ENCODE measurements at regions not wholly inside any gene's neighbourhood (a gene's known extent, or its start where the extent isn't known, plus 50 kb on each side); places are given as distances from the start of the nearest gene placed in this dataset.

- DNase-seq: no peak
Observed at GRCh38 chr13:78201411-78201810, 282.8 kb upstream of the EDNRB start.

GRCh38 chr13:78198821-78199220 lies 280.2 kb upstream of the EDNRB start:
- DNase-seq: no peak

GRCh38 chr13:78198419-78198818 lies 279.8 kb upstream of the EDNRB start:
- DNase-seq: no peak

GRCh38 chr13:78197231-78197630 lies 278.6 kb upstream of the EDNRB start:
- DNase-seq: no peak

- peak; percentile 29 for DNase-seq
Observed at GRCh38 chr13:78194904-78195639, 276.4 kb upstream of the EDNRB start.

GRCh38 chr13:78193846-78194245 lies 275.2 kb upstream of the EDNRB start:
- DNase-seq: peak; percentile 80

- peak; percentile 19 for DNase-seq
Observed at GRCh38 chr13:78192716-78193115, 274.1 kb upstream of the EDNRB start.

- no peak for DNase-seq
Observed at GRCh38 chr13:78190296-78190695, 271.7 kb upstream of the EDNRB start.

- no peak for DNase-seq
Observed at GRCh38 chr13:78187781-78188180, 269.1 kb upstream of the EDNRB start.

- no peak for DNase-seq
Observed at GRCh38 chr13:78185700-78186099, 267.1 kb upstream of the EDNRB start.

GRCh38 chr13:78183732-78184131 lies 265.1 kb upstream of the EDNRB start:
- DNase-seq: no peak

- DNase-seq: no peak
Observed at GRCh38 chr13:78182813-78183212, 264.2 kb upstream of the EDNRB start.

GRCh38 chr13:78177306-78177705 lies 258.7 kb upstream of the EDNRB start:
- DNase-seq: no peak

- DNase-seq: no peak
Observed at GRCh38 chr13:78176880-78177279, 258.2 kb upstream of the EDNRB start.

GRCh38 chr13:78169386-78169785 lies 250.8 kb upstream of the EDNRB start:
- no peak for DNase-seq

GRCh38 chr13:78168981-78169380 lies 250.3 kb upstream of the EDNRB start:
- no peak for DNase-seq

- no peak for DNase-seq
Observed at GRCh38 chr13:78161266-78161665, 242.6 kb upstream of the EDNRB start.

GRCh38 chr13:78160793-78161192 lies 242.2 kb upstream of the EDNRB start:
- peak; percentile 28 for DNase-seq

- DNase-seq: no peak
Observed at GRCh38 chr13:78152415-78152814, 233.8 kb upstream of the EDNRB start.

GRCh38 chr13:78147905-78148304 lies 229.3 kb upstream of the EDNRB start:
- peak; percentile 90 for DNase-seq

- no peak for DNase-seq
Observed at GRCh38 chr13:78145276-78145675, 226.6 kb upstream of the EDNRB start.

GRCh38 chr13:78139765-78140164 lies 221.1 kb upstream of the EDNRB start:
- no peak for DNase-seq

GRCh38 chr13:78138756-78139155 lies 220.1 kb upstream of the EDNRB start:
- no peak for DNase-seq

- DNase-seq: peak; percentile 79
Observed at GRCh38 chr13:78137404-78138142, 218.9 kb upstream of the EDNRB start.

- DNase-seq: no peak
Observed at GRCh38 chr13:78136966-78137365, 218.3 kb upstream of the EDNRB start.
